Endothelial cell of umbilical vein (primary cell): ENCODE measurements at regions not wholly inside any gene's neighbourhood (a gene's known extent, or its start where the extent isn't known, plus 50 kb on each side); places are given as distances from the start of the nearest gene placed in this dataset.
"Not testable (repeated sequence)": the region's sequence is repeated elsewhere in the genome, so short reads cannot be mapped to it uniquely, and the experiment has no call there.

Source experiments
- BruUV-seq: library from RNA; stranded (reverse); fragments of 400-500 nt; replicated peaks from 2 replicates; lab custom pipeline; 2021; lab: Mats Ljungman, UMichigan
- CTCF ChIA-PET: fragments of 300-600, 350-600 bp; sonication (Branson Sonifier 250); formaldehyde crosslinking; loops from one replicate; lab custom pipeline; 2021; ENCODE audit warnings: antibody characterized with exemption, inconsistent platforms; lab: Charles Lee
- POLR2A ChIA-PET: fragments of 300-600, 350-600 bp; sonication (Branson Sonifier 250); formaldehyde crosslinking; loops from one replicate; lab custom pipeline; 2021; ENCODE audit warnings: antibody characterized with exemption, inconsistent platforms; lab: Charles Lee
- DNase-seq: peaks from one replicate; pipeline ENCODE4 v3.0.0-alpha.2; 2011; ENCODE audit warnings: low read depth, low spot score
- FAIRE-seq: peaks from 2 replicates; lab custom pipeline; 2011; peaks lifted over from hg19 to GRCh38; lab: Jason Lieb, UNC
- H2AFZ ChIP-seq: 2 replicates; pipeline ENCODE4 v1.6.0; 2012; ENCODE audit warnings: low read depth, low read length, control low read depth, inconsistent platforms
- H3K27ac ChIP-seq: 2 replicates; pipeline ENCODE4 v1.5.1; 2011; ENCODE audit warnings: low read depth, mild to moderate bottlenecking, control low read depth, low read length, moderate library complexity; ENCODE audit not compliant: insufficient read depth
- H3K27me3 ChIP-seq, 2 experiments: 2 replicates each; pipeline versions ENCODE4 v1.6.0 to v1.6.1; 2011; ENCODE audit warnings: low read length in 2 of 2, mixed read lengths in 1 of 2; ENCODE audit not compliant: control insufficient read depth in 2 of 2, insufficient read depth in 2 of 2
- H3K36me3 ChIP-seq, 2 experiments: 2 replicates in 1 of 2; 3 replicates in 1 of 2; pipeline ENCODE4 v1.5.1; 2011; ENCODE audit warnings: low read length in 2 of 2, mild to moderate bottlenecking in 1 of 2, moderate library complexity in 1 of 2; ENCODE audit not compliant: control insufficient read depth in 2 of 2, insufficient read depth in 2 of 2; ENCODE audit errors: extremely low read depth in 1 of 2
- H3K4me1 ChIP-seq: 3 replicates; pipeline ENCODE4 v1.5.1; 2011; ENCODE audit warnings: mild to moderate bottlenecking, low read length; ENCODE audit not compliant: control insufficient read depth, insufficient read depth; ENCODE audit errors: extremely low read depth
- H3K4me2 ChIP-seq: 2 replicates; pipeline ENCODE4 v1.6.1; 2011; ENCODE audit warnings: low read length, control low read depth, mixed read lengths; ENCODE audit not compliant: insufficient read depth
- H3K4me3 ChIP-seq, 3 experiments: fragments of 200-600 bp in 1 of 3; sonication (generic), shearing (Covaris generic) in 1 of 3; replicated peaks in 1 of 3; 2 replicates each; pipeline ENCODE4 v1.5.1; 2011 to 2016; ENCODE audit warnings: control low read depth in 3 of 3, low read length in 3 of 3, mild to moderate bottlenecking in 2 of 3, inconsistent platforms in 1 of 3, low read depth in 1 of 3, moderate library complexity in 1 of 3; ENCODE audit not compliant: insufficient read depth in 1 of 3
- H3K79me2 ChIP-seq: 2 replicates; pipeline ENCODE4 v1.6.0; 2012; ENCODE audit warnings: low read length, inconsistent platforms; ENCODE audit not compliant: control insufficient read depth, insufficient read depth
- H3K9ac ChIP-seq: replicated peaks from 2 replicates; pipeline ENCODE3; 2011; ENCODE audit warnings: low read length, control low read depth; ENCODE audit not compliant: insufficient read depth; ENCODE audit errors: extremely low read depth
- H3K9me1 ChIP-seq: replicated peaks from 3 replicates; pipeline ENCODE4 v1.6.0; 2011; ENCODE audit warnings: mild to moderate bottlenecking, low read length; ENCODE audit not compliant: control insufficient read depth, insufficient read depth; ENCODE audit errors: extremely low read depth
- H3K9me3 ChIP-seq: replicated peaks from 2 replicates; pipeline ENCODE4 v1.5.1; 2012; ENCODE audit warnings: low read length, inconsistent platforms; ENCODE audit not compliant: control insufficient read depth, insufficient read depth
- H4K20me1 ChIP-seq: replicated peaks from 2 replicates; pipeline ENCODE3; 2011; ENCODE audit warnings: mild to moderate bottlenecking, low read length; ENCODE audit not compliant: control insufficient read depth, insufficient read depth; ENCODE audit errors: extremely low read depth
- EZH2 ChIP-seq: IDR thresholded peaks from 2 replicates; pipeline ENCODE4 v1.6.1; 2012; ENCODE audit warnings: borderline replicate concordance, low read depth, mild to moderate bottlenecking, moderate library complexity, low read length, inconsistent platforms; ENCODE audit not compliant: severe bottlenecking
- FOS ChIP-seq: IDR thresholded peaks from 2 replicates; pipeline ENCODE4 v1.6.1; 2011; ENCODE audit warnings: mild to moderate bottlenecking, low read length, moderate library complexity, borderline replicate concordance; ENCODE audit not compliant: insufficient read depth
- GATA2 ChIP-seq: IDR thresholded peaks from 2 replicates; pipeline ENCODE4 v1.7.0; 2011; ENCODE audit warnings: low read depth, mild to moderate bottlenecking, moderate library complexity, mixed read lengths, low read length; ENCODE audit not compliant: insufficient read length, insufficient read depth
- JUN ChIP-seq: IDR thresholded peaks from 2 replicates; pipeline ENCODE4 v1.6.1; 2011; ENCODE audit warnings: borderline replicate concordance, low read depth; ENCODE audit not compliant: insufficient read length, insufficient read depth
- MYC ChIP-seq: IDR thresholded peaks from one replicate; pipeline ENCODE4 v1.6.1; 2011; ENCODE audit warnings: mild to moderate bottlenecking, low read depth, low read length
- POLR2A ChIP-seq: IDR thresholded peaks from 2 replicates; pipeline ENCODE4 v1.6.1; 2012; ENCODE audit warnings: low read depth, mild to moderate bottlenecking, control low read depth, low read length
- POLR2AphosphoS5 ChIP-seq: IDR thresholded peaks from 2 replicates; pipeline ENCODE4 v1.6.1; 2012; ENCODE audit warnings: low read depth, mild to moderate bottlenecking, control low read depth, low read length, moderate library complexity; ENCODE audit not compliant: insufficient read depth
- dilution Hi-C: fragments of 300-500 bp; cut with MboI; formaldehyde crosslinking; loops from one replicate; pipeline ENCODE4 v1.15.0; 2019; ENCODE audit warnings: low sequenced_read_pairs; ENCODE audit not compliant: extremely low pct_ligation_motif_present
- intact Hi-C: fragments of 100-400 bp; cut with micrococcal nuclease; formaldehyde crosslinking; loops from one replicate; pipeline ENCODE4 v1.10.0; 2022
- TF ChIP-seq, protein P1 (sequence below), 2 donors: IDR thresholded peaks; 1 replicate in 1 of 2; 2 replicates in 1 of 2; pipeline ENCODE4 v1.5.1; 2011; ENCODE audit warnings: low read length in 2 of 2, mild to moderate bottlenecking in 2 of 2, moderate library complexity in 2 of 2, control low read depth in 1 of 2, inconsistent platforms in 1 of 2, low read depth in 1 of 2; ENCODE audit not compliant: insufficient read depth in 1 of 2; ENCODE audit errors: extremely low read depth in 1 of 2
- TF ChIP-seq, protein P2 (sequence below): IDR thresholded peaks from 2 replicates; pipeline ENCODE4 v1.6.1; 2011; ENCODE audit not compliant: insufficient read depth, insufficient read length

DNA sequence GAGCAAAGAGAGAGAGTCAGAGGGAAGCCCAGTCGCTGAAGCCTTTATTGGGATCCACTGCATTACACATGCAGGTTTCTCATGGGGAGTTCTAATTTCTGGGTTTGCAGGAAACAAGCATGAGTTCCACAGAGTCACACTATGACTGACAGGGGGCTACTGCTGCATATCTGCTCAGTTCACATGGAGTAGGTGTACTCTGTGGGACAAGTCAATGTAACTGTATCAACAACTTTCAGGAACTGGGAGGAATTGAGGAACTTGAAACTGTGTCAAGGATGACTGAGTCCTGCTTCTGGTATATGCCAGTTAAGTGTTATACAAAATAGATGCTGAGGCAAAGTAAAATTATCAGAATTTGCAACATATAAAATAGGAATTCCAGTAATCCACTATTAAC, 110.8 kb downstream of the NPAP1 start:
- no peak overlapping the region for H3K9ac ChIP-seq
- no peaks in the 10 kb centered on the region for H3K4me1 ChIP-seq
- no TSS peak for BruUV-seq
- intact Hi-C loops, result no loop called here
- FAIRE-seq (no peak), DNase-seq (no peak)
- TF ChIP-seq FOS (no peak), EZH2 (no peak), JUN (no peak), GATA2 (no peak), POLR2A (no peak), POLR2AphosphoS5 (no peak), MYC (no peak)
- TF ChIP-seq, protein P1, sequence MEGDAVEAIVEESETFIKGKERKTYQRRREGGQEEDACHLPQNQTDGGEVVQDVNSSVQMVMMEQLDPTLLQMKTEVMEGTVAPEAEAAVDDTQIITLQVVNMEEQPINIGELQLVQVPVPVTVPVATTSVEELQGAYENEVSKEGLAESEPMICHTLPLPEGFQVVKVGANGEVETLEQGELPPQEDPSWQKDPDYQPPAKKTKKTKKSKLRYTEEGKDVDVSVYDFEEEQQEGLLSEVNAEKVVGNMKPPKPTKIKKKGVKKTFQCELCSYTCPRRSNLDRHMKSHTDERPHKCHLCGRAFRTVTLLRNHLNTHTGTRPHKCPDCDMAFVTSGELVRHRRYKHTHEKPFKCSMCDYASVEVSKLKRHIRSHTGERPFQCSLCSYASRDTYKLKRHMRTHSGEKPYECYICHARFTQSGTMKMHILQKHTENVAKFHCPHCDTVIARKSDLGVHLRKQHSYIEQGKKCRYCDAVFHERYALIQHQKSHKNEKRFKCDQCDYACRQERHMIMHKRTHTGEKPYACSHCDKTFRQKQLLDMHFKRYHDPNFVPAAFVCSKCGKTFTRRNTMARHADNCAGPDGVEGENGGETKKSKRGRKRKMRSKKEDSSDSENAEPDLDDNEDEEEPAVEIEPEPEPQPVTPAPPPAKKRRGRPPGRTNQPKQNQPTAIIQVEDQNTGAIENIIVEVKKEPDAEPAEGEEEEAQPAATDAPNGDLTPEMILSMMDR (IDR thresholded peaks at IDR 0.05; ENCODE audit: extremely low read depth in 1 of 2, insufficient read depth in 1 of 2, low read depth in 1 of 2, low read length in 2 of 2), result no peak
- TF ChIP-seq, protein P2, sequence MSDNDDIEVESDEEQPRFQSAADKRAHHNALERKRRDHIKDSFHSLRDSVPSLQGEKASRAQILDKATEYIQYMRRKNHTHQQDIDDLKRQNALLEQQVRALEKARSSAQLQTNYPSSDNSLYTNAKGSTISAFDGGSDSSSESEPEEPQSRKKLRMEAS, result no peak
- dilution Hi-C loops, result no loop called here
- H3K4me3 ChIP-seq, result no peak overlapping the region
- H3K27ac ChIP-seq, result no peak overlapping the region
- no peak overlapping the region for H2AFZ ChIP-seq
- H4K20me1 ChIP-seq, result no peaks in the 10 kb centered on the region
- H3K79me2 ChIP-seq, result no peaks in the 10 kb centered on the region
- no peak overlapping the region for H3K4me2 ChIP-seq
- H3K27me3 ChIP-seq, result no peaks in the 10 kb centered on the region
- no peaks in the 10 kb centered on the region for H3K9me1 ChIP-seq
- H3K9me3 ChIP-seq, result no peaks in the 10 kb centered on the region
- CTCF ChIA-PET, result no interaction called here
- POLR2A ChIA-PET, result no interaction called here
- no peaks in the 10 kb centered on the region for H3K36me3 ChIP-seq

DNA sequence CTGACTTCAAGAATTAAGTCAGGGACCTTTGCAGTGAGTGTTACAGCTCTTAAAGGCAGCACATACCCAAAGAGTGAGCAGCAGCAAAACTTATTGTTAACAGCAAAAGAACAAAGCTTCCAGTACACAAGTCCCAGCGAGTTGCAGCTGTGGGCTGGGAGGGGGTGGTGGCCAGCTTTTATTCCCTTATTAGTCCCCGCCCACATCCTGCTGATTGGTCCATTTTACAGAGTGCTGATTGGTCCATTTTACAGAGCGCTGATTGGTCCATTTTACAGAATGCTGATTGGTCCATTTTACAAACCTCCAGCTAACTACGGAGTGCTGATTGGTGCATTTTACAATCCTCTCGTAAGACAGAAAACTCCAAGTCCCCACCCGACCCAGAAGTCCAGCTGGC, 127.0 kb downstream of the NPAP1 start:
- FAIRE-seq, H3K4me1 ChIP-seq, H3K36me3 ChIP-seq, H3K27ac ChIP-seq, H3K79me2 ChIP-seq, dilution Hi-C loops, POLR2A ChIA-PET, H3K4me3 ChIP-seq, H2AFZ ChIP-seq, H3K9ac ChIP-seq, H3K4me2 ChIP-seq, H3K9me3 ChIP-seq, DNase-seq, H4K20me1 ChIP-seq, BruUV-seq, H3K9me1 ChIP-seq, CTCF ChIA-PET, intact Hi-C loops, H3K27me3 ChIP-seq: not testable (repeated sequence)
